ENCODE measurements at regions not wholly inside any gene's neighbourhood (a gene's known extent, or its start where the extent isn't known, plus 50 kb on each side); places are given as distances from the start of the nearest gene placed in this dataset.
"Not testable (repeated sequence)": the region's sequence is repeated elsewhere in the genome, so short reads cannot be mapped to it uniquely, and the experiment has no call there.

- DNase-seq = no peak
These were observed 521.7 kb upstream of the DAB2 start for GRCh38 chr5:39946356-39947045.

- DNase-seq = no peak
These were observed 521.1 kb upstream of the DAB2 start for GRCh38 chr5:39945870-39946269.

DNA sequence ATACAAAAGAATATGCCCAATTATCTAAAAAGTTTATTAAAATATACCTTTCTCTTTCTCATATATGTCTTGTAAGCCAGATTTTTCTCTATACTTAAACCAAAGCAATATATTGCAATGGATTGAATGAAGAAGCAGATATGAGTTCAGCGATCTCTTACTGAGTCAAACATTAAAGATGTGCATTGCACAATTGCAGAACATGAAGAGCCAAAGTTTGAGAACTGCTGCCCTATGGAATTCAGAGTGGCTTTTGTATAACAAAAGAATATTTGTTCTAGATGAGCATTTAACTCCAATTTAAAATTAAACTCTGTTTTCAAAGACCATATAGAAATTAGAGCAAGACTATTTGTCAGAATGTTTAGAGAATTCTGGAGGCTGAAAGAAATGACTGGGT is 519.0 kb upstream of the DAB2 start:
- DNase-seq = no peak

DNA sequence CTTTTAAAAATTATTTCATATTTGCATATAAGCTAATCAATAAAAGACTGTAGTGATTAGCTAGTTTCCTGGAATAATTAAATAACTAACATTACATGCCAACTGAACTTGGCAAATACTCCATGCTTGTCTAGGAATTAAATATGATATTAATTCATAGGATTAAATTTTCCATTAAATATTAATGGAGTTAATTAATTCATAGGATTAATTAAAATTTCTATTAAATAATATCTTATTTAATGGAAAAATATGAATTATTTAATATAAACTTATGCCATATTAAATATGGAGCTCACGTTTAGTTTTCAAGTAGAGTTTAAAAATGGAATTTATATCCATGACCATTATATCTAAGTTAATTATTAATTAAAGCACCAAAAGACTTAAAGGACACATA is 517.8 kb upstream of the DAB2 start:
- no peak for DNase-seq

- no peak for DNase-seq
These were observed 516.6 kb upstream of the DAB2 start for GRCh38 chr5:39941416-39941815.

DNA sequence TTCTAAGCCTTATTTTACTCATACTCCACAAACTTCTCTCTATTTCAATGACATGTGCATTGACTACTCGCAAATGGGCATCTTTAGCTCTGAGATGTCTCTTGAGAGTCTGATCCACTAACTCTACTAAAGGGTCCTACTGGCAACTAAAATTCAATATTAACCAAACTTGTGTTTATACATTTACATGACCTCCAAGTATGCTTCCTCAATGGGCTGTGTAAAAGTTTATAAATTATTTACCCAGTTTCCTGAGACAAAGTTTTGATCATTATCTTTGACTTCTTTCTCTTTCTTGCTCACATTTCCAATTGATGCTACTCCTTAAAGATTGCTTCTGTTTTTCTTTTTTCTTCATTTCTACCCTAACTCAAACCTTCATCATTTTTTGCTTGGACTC is 510.1 kb upstream of the DAB2 start:
- DNase-seq = no peak

DNA sequence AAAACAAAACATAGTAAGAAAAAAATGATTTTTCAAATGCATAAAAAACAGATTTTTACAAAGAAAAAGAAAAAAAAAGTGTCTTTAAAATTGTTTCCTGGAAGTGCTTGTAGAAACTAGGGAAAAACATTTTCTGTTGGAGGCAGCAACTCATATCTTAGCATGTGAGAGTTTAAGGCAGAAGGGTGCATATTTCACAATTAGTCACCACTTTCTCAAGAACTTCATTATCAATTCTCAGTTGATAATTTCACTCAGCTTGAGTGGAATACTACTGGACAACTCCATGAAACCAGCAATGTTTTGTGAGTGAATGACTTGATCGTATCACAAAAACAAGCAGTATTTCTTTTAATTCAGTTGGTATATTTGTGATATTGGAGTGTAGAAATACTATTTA is 508.3 kb upstream of the DAB2 start:
- no peak for DNase-seq

DNA sequence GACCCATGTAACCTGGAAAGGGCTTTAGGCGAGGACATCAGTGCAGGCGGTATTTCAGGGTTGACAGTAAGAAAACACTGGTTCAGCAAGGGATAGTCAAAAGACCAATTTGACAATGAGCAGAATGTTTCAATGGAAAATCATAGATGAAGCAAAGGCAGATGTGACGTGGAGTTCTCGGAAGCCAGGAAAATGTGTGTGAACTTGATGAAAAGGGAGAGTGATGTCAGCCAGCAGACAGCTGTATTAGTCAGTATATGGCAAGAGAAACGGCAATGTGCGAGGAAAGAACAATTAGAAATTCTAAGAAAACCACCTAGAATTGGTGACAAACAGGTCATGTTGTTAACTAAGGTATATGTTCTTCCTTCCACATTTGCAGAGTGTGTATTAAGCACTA is 503.9 kb upstream of the DAB2 start:
- DNase-seq = no peak

- no peak for DNase-seq
These were observed 495.1 kb upstream of the DAB2 start for GRCh38 chr5:39919876-39920275.

GRCh38 chr5:39912906-39913305 is 488.1 kb upstream of the DAB2 start:
- DNase-seq = no peak

DNA sequence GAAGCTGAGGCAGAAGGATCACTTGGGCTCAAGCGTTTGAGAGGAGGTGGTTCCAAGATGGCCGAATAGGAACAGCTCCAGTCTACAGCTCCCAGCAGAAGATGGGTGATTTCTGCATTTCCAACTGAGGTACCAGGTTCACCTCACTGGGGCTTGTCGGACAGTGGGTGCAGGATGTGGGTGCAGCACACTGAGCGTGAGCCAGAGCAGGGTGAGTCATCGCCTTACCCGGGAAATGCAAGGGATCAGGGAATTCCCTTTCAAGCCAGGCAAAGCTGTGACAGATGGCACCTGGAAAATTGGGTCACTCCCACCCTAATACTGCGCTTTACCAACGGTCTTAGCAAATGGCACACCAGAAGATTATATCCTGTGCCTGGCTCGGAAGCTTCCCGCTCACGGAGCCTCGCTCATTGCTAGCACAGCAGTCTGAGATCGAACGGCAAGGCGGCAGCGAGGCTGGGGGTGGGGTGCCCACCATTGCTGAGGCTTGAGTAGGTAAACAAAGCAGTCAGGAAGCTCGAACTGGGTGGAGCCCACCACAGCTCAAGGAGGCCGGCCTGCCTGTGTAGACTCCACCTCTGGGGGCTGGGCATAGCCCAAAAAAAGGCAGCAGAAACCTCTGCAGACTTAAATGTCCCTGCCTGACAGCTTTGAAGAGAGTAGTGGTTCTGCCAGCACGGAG is 482.6 kb upstream of the DAB2 start:
- DNase-seq = not testable (repeated sequence)

DNA sequence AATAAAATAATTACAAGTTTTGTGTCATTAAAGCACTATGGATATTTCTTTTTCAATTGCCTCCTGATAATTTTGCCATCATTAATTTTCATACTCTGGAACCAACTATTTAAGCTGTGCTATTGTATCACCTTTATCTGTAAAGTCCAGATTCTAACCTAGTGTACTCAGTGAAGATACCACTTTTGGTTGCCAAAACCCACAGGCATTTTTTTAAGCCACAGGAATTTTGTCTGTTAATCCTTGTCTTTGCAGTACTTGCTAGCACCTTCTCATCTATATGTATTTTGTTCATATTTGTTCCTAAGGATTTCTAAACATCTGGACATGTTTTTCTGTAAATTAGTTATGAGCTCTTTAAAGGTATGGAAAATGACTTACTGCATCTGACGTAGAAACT is 481.4 kb upstream of the DAB2 start:
- no peak for DNase-seq

GRCh38 chr5:39905356-39905755 is 480.6 kb upstream of the DAB2 start:
- DNase-seq = no peak

DNA sequence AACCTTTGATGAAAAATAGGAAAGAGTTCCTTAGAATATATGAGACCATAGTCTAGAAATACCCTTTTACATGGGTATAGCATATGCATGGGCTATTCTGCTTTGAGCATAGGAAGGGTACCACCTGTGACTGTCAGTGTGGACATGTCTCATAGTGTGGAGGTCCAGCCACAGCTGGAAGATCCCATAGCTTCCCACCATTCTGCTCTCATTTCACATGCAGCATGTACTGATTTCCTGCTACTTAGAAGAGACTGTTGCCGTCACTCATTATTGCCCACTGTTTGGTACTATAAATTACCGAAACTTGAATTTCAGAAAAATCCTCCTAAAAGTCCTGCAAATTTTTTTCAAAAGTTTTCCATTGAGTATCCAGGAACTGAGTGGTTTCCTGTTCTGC is 477.8 kb upstream of the DAB2 start:
- DNase-seq = no peak

DNA sequence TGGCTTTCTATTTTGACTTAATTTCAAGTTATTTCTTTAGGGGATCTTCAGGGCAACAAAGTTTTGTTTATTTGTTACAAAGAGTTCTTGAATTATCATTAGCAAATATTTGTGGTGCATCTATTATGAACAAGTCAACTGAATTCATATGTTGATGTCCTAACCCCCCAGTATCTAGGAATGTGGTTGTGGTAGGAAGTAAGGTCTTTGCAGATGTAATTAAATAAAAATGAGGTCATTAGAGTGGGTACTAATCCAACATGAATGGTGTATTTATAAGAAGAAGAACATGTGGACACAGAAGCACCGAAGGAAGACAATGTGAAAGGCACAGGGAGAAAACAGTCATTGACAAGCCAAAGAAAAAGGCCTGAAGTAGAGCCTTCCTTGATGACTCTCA is 474.0 kb upstream of the DAB2 start:
- DNase-seq = no peak

GRCh38 chr5:39896706-39897105 is 471.9 kb upstream of the DAB2 start:
- DNase-seq = no peak

GRCh38 chr5:39896104-39896503 is 471.3 kb upstream of the DAB2 start:
- no peak for DNase-seq

GRCh38 chr5:39892708-39893107 is 467.9 kb upstream of the DAB2 start:
- no peak for DNase-seq

DNA sequence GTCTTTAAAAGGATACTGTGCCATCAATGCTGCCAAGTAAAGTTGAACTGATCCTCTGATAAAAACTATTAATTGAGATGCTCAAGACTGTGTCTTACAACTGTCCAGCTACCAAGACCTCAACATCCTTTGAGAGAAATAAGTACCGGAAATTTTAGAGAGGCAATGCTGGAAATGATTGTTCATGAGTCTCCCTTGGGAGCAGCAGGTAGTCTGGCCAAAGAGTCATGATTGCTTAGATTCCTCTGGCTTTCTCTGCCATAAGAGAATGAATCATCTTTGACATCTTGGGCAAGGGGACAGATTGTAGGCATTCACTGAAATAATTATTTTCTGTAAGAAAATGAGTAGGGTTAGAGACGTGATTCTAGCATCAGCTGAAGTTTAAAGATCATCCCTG is 466.6 kb upstream of the DAB2 start:
- no peak for DNase-seq

- DNase-seq = no peak
These were observed 456.2 kb upstream of the DAB2 start for GRCh38 chr5:39880985-39881384.

- DNase-seq = no peak
These were observed 452.7 kb upstream of the DAB2 start for GRCh38 chr5:39877479-39877878.

DNA sequence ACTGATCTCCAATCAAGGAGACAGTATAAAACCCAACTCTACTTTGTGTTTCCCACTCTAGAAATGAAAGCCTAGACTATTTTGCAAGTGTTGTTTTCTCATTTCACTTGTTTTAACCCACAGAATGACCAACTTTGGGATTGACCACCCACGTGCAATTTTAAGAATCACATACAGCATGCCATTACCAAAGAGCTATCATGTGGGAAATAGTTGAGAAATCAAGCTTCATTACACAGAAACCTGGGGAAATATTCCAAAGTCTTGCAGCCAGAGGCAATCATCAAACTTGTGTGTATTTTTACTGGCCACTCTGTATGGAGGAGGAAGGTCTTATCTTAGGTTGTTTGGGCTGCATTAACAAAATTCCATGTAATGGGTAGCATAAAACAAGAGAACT is 451.4 kb upstream of the DAB2 start:
- DNase-seq = no peak

DNA sequence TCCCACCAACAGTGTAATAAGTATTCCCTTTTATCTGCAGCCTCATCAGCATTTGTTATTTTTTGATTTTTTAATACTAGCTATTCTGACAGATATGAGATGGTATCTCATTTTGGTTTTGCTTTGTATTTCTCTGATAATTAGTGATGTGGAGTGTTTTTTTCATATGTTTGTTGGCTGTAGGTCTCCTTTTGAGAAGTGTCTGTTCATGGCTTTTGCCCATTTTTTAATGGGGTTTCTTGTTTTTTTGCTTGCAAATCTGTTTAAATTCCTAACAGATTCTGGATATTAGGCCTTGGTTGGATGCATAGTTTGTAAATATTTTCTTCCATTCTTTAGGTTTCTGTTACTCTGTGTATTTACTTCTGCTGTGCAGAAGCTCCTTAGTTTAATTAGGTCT is 445.4 kb upstream of the DAB2 start:
- DNase-seq = no peak

DNA sequence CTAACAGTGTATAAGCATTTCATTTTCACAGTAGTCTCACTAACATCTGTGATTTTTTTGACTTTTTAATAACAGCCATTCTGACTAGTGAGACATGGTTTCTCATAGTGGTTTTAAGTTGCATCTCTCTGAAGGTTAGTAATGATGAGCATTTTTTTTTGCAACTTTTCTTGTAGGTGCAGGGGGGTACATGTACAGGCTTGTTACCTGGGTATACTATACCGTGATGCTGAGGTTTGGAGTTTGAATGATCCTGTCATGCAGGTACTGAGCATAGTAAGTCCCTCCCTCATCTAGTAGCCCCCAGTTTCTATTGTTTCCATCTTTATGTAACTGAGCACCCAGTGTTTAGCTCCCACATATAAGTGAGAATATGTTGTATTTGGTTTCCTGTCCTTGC is 444.6 kb upstream of the DAB2 start:
- DNase-seq = no peak

- DNase-seq = no peak
These were observed 443.1 kb upstream of the DAB2 start for GRCh38 chr5:39867923-39868322.
